Brain microvascular endothelial cell (primary cell): ENCODE measurements at regions not wholly inside any gene's neighbourhood (a gene's known extent, or its start where the extent isn't known, plus 50 kb on each side); places are given as distances from the start of the nearest gene placed in this dataset.

Source experiments
- DNase-seq: peaks from one replicate; pipeline ENCODE4 v3.0.0-alpha.2; 2020
- H3K27ac ChIP-seq: fragments of 250-450 bp; sonication (Bioruptor Pico); 2 replicates; pipeline ENCODE4 v1.5.1; 2020; ENCODE audit warnings: mild to moderate bottlenecking, moderate library complexity
- H3K27me3 ChIP-seq: fragments of 250-450 bp; sonication (Bioruptor Pico); replicated peaks from 2 replicates; pipeline ENCODE4 v1.5.1; 2020; ENCODE audit warnings: mild to moderate bottlenecking
- H3K36me3 ChIP-seq: fragments of 250-450 bp; sonication (Bioruptor Pico); replicated peaks from 2 replicates; pipeline ENCODE4 v1.5.1; 2020; ENCODE audit warnings: mild to moderate bottlenecking
- H3K4me3 ChIP-seq: 2 replicates; pipeline ENCODE4 v1.5.1; 2011; ENCODE audit warnings: low read depth, mild to moderate bottlenecking, control low read depth, low read length, moderate library complexity
- CTCF ChIP-seq: IDR thresholded peaks from 2 replicates; pipeline ENCODE4 v1.5.1; 2011; ENCODE audit warnings: low read depth, mild to moderate bottlenecking, moderate library complexity, low read length, control low read depth, inconsistent platforms; ENCODE audit errors: missing control alignments
- in situ Hi-C: cut with HindIII; loops from 2 replicates; pipeline ENCODE4 v1.10.0; 2017; ENCODE audit warnings: low sequenced_read_pairs, low pct_ligation_motif_present

GRCh38 chr12:43028826-43029225 lies 439.3 kb upstream of the PRICKLE1 start:
- in situ Hi-C loops: no loop called here
- H3K36me3 ChIP-seq: no peaks in the 10 kb centered on the region
- H3K27me3 ChIP-seq: no peaks in the 10 kb centered on the region
- TF ChIP-seq CTCF: no peak
- DNase-seq: peak; percentile 28
- no peak overlapping the region for H3K4me3 ChIP-seq
- H3K27ac ChIP-seq: no peak overlapping the region

GRCh38 chr12:43022838-43023237 lies 433.3 kb upstream of the PRICKLE1 start:
- no peak for TF ChIP-seq CTCF
- no peak overlapping the region for H3K4me3 ChIP-seq
- no peaks in the 10 kb centered on the region for H3K36me3 ChIP-seq
- H3K27me3 ChIP-seq: no peaks in the 10 kb centered on the region
- DNase-seq: no peak
- H3K27ac ChIP-seq: no peak overlapping the region
- in situ Hi-C loops: no loop called here

DNA sequence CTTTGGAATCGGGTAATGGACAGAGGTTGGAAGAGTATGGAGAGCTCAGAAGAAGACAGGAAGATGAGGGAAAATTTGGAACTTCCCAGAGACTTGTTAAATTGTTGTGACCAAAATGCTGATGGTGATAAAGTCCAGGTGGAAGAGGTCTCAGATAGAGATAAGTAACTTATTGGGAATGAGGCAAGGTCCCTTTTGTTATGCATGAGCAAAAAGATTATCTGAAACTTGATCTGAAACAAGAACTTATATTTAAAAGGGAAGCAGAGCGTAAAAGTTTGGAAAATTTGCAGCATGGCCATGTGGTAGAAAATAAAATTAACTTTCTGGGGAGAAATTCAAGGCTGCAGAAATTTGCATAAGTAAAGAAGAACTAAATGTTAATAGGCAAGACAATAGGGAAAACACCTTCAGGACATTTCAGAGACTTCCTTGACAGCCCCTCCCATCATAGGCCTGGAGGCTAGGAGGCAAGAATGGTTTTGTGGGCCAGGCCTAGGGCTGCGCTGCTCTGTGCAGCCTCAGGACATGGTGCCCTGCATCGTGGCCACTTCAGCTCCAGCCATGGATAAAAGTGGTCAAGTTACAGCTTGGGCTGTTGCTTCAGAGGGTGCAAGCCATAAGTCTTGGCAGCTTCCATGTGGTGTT lies 425.7 kb upstream of the PRICKLE1 start:
- H3K4me3 ChIP-seq: no peak overlapping the region
- no peaks in the 10 kb centered on the region for H3K27me3 ChIP-seq
- in situ Hi-C loops: no loop called here
- no peak for TF ChIP-seq CTCF
- no peaks in the 10 kb centered on the region for H3K36me3 ChIP-seq
- no peak overlapping the region for H3K27ac ChIP-seq
- DNase-seq: no peak

- no peak for TF ChIP-seq CTCF
- DNase-seq: no peak
- no peak overlapping the region for H3K4me3 ChIP-seq
- no peaks in the 10 kb centered on the region for H3K27me3 ChIP-seq
- H3K36me3 ChIP-seq: no peaks in the 10 kb centered on the region
- no peak overlapping the region for H3K27ac ChIP-seq
- in situ Hi-C loops: no loop called here
Observed at GRCh38 chr12:43011383-43011926, 421.9 kb upstream of the PRICKLE1 start.

DNA sequence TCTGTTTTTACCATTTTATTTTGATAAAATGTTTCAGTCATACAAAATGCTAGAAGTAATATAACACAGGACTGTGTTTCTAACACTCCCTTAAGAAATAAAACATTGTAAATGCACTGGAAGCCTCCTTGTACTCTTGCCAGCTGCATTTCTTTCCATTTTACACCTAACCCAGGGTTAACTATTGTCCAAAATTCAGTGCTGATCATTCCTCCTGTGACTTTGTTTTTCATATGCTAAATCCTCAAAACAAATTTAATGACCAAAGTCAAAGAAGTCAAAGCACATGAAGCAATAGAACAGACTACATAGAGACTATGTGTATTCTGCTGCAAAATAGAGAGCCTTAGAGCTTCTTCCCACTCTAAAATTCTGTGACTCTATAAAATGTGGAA lies 420.3 kb upstream of the PRICKLE1 start:
- no peak for TF ChIP-seq CTCF
- Histone ChIP-seq H3K27ac (no peak overlapping the region), H3K36me3 (no peaks in the 10 kb centered on the region), H3K4me3 (no peak overlapping the region), H3K27me3 (no peaks in the 10 kb centered on the region)
- in situ Hi-C loops: no loop called here
- no peak for DNase-seq
